ENCODE measurements at regions not wholly inside any gene's neighbourhood (a gene's known extent, or its start where the extent isn't known, plus 50 kb on each side); places are given as distances from the start of the nearest gene placed in this dataset.
"Not testable (repeated sequence)": the region's sequence is repeated elsewhere in the genome, so short reads cannot be mapped to it uniquely, and the experiment has no call there.

DNA sequence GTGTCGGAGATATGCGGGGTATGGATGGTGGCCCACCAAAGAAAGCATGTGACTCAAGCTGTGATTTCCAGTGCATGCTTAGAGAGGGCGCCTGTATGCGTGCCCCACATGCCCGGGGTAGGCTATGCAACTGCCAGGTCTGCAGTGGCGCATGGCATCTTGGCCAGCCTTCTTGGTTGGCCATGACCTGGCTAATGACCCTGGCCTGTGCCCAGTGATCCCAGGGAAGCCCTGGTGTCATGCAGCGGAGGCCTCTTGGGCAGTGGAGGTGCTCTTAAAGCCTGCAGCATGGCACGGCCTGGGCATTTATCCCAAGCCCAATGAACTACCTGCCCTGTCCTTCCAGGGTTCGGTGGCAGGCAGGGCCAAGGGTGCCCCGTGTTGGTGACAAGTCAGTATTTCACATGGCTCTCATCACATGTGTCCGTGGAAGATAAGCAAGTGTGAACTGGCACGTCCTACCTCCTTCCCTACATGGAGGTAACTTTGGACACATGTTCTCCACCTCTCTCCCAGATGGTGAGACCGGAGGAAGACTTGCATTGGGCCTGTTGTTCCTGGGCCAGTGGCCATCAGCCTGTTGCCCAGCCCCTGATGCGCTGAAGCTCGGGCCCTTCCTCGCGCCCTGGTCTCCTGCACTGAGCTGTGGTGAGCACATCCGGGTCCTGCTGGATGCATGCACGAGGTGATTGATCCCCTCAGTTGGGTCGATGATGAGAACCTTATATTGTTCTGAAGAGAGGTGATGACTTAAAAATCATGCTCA lies 192.0 kb downstream of the UBE3A start:
- TF ChIP-seq ARNT (IDR thresholded peaks at IDR 0.05) (no peak), NFRKB (IDR thresholded peaks at IDR 0.05) (no peak), ELF4 (IDR thresholded peaks at IDR 0.05) (no peak), ZNF384 (IDR thresholded peaks at IDR 0.05) (no peak), SP1 (IDR thresholded peaks at IDR 0.05) (no peak), FOXM1 (IDR thresholded peaks at IDR 0.05; ENCODE audit: borderline replicate concordance) (no peak), SUZ12 (IDR thresholded peaks at IDR 0.05) (no peak), FOXA1 (IDR thresholded peaks at IDR 0.05) (no peak), LEF1 (IDR thresholded peaks at IDR 0.05; ENCODE audit: borderline replicate concordance) (no peak), L3MBTL2 (conservative IDR thresholded peaks at IDR 0.05) (no peak), FOXK2 (IDR thresholded peaks at IDR 0.05) (no peak), TARDBP (IDR thresholded peaks at IDR 0.05) (no peak), CTBP1 (IDR thresholded peaks at IDR 0.05; ENCODE audit: borderline replicate concordance) (no peak), BHLHE40 (IDR thresholded peaks at IDR 0.05; ENCODE audit: borderline replicate concordance) (no peak), HDGF (IDR thresholded peaks at IDR 0.05; ENCODE audit: borderline replicate concordance) (no peak)
- TF ChIP-seq, protein P1, sequence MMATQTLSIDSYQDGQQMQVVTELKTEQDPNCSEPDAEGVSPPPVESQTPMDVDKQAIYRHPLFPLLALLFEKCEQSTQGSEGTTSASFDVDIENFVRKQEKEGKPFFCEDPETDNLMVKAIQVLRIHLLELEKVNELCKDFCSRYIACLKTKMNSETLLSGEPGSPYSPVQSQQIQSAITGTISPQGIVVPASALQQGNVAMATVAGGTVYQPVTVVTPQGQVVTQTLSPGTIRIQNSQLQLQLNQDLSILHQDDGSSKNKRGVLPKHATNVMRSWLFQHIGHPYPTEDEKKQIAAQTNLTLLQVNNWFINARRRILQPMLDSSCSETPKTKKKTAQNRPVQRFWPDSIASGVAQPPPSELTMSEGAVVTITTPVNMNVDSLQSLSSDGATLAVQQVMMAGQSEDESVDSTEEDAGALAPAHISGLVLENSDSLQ (IDR thresholded peaks at IDR 0.05), result no peak
- ChIA-PET POLR2A (no interaction called here), CTCF (no interaction called here)
- DNase-seq (ENCODE audit: extremely low spot score), result no peak

DNA sequence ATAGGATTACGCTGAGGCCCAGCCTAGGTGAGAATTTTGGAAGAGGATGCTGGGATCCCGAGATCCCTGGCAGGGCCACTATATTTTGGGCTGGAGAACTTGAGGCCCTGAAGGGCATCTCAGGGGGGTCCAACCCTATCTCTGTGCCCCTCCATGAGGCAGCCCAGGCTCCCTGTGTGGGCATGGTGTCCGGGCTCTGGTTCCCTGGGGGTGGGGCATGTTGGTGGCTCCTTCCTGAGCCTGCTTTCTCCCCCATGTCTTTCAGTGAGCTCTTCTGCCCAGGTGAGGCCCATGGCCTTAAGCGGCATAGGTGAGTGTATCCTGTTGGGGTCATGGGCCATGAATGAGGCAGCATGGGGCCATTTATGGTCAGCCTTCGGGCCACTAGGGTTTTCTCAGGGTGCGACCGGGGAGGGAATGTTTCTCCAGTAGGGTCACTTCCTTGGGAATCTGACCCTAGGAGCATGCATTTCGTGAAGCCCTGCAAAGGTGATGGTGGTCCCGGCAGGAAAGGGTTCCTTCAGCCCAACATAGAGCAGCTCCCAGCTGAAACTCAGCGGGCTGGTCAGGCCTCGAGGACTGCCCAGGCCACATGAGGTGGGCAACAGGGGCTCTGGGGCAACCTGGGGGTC lies 191.3 kb downstream of the UBE3A start:
- no peak for DNase-seq (ENCODE audit: extremely low spot score)
- ChIA-PET CTCF (no interaction called here), POLR2A (no interaction called here)
- TF ChIP-seq, protein P1 (IDR thresholded peaks at IDR 0.05), result no peak
- TF ChIP-seq NFRKB (IDR thresholded peaks at IDR 0.05) (no peak), L3MBTL2 (conservative IDR thresholded peaks at IDR 0.05) (no peak), FOXA1 (IDR thresholded peaks at IDR 0.05) (no peak), BHLHE40 (IDR thresholded peaks at IDR 0.05; ENCODE audit: borderline replicate concordance) (no peak), HDGF (IDR thresholded peaks at IDR 0.05; ENCODE audit: borderline replicate concordance) (no peak), ELF4 (IDR thresholded peaks at IDR 0.05) (no peak), FOXM1 (IDR thresholded peaks at IDR 0.05; ENCODE audit: borderline replicate concordance) (no peak), ARNT (IDR thresholded peaks at IDR 0.05) (no peak), TARDBP (IDR thresholded peaks at IDR 0.05) (no peak), ZNF384 (IDR thresholded peaks at IDR 0.05) (no peak), CTBP1 (IDR thresholded peaks at IDR 0.05; ENCODE audit: borderline replicate concordance) (no peak), SUZ12 (IDR thresholded peaks at IDR 0.05) (no peak)

DNA sequence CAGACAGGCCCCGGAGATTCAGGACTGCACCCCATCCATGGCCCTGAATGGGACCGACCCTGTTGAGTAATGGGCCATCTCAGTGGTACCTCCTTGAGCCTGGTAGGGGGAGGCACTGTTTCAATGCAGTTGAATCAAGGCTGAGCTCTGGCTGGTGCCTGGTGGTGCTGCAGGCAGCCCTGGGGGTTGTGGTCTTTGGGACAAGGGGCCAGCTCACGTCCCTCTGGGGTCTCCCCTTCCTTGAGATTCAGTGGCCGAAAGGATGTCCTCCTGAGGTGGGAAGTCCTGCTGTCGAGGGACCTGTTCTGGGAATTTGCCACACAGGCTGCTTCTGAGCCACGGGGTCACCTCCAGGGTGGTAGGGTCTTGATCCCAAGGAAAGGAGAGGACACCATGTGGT lies 190.7 kb downstream of the UBE3A start:
- POLR2A ChIA-PET, CTCF ChIA-PET: not testable (repeated sequence)

DNA sequence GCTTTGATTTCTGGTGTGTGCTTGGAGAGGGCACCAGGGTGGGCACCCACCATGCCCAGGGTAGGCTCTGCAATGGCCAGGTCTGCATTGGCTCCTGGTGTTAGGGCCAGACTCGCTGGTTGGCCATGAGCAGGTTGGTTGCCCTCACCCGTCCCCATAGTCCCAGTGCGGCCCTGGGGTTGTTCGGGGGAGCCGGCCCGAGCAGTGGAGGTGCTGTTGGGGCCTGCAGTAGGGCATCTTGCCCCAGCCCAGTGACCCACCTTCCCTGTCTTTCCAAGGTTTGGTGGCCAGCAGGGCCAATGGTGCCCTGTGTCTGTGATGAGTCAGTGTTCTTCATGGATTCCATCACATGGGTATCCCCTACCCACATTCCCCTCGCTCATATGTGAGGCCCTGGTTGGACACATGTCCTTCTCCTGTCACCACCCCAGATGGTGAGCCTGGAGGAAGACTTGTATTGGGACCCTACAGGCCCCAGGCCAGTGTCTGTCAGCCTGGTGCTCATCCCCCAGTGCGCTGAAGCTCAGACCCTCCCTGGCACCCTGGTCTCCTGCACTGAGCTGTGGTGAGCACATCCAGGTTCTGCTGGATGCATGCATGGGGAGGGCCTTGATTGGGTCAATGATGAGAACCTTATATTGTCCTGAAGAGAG lies 190.1 kb downstream of the UBE3A start:
- DNase-seq (ENCODE audit: extremely low spot score), result no peak
- CTCF ChIA-PET, result no interaction called here
- POLR2A ChIA-PET, result no interaction called here
- no peak for TF ChIP-seq FOXK2 (IDR thresholded peaks at IDR 0.05)
- TF ChIP-seq FOXA1 (IDR thresholded peaks at IDR 0.05), result no peak
- TF ChIP-seq, protein P1 (IDR thresholded peaks at IDR 0.05), result no peak
- no peak for TF ChIP-seq TARDBP (IDR thresholded peaks at IDR 0.05)
- TF ChIP-seq L3MBTL2 (conservative IDR thresholded peaks at IDR 0.05), result no peak
- no peak for TF ChIP-seq LEF1 (IDR thresholded peaks at IDR 0.05; ENCODE audit: borderline replicate concordance)
- TF ChIP-seq BHLHE40 (IDR thresholded peaks at IDR 0.05; ENCODE audit: borderline replicate concordance), result no peak
- TF ChIP-seq SP1 (IDR thresholded peaks at IDR 0.05), result no peak
- no peak for TF ChIP-seq NFRKB (IDR thresholded peaks at IDR 0.05)
- TF ChIP-seq ELF4 (IDR thresholded peaks at IDR 0.05), result no peak
- no peak for TF ChIP-seq SUZ12 (IDR thresholded peaks at IDR 0.05)
- no peak for TF ChIP-seq FOXM1 (IDR thresholded peaks at IDR 0.05; ENCODE audit: borderline replicate concordance)
- TF ChIP-seq ARNT (IDR thresholded peaks at IDR 0.05), result no peak
- no peak for TF ChIP-seq CTBP1 (IDR thresholded peaks at IDR 0.05; ENCODE audit: borderline replicate concordance)

More for the DNA sequence above, 190.7 kb downstream of the UBE3A start:
- DNase-seq (ENCODE audit: extremely low spot score), result not testable (repeated sequence)

DNA sequence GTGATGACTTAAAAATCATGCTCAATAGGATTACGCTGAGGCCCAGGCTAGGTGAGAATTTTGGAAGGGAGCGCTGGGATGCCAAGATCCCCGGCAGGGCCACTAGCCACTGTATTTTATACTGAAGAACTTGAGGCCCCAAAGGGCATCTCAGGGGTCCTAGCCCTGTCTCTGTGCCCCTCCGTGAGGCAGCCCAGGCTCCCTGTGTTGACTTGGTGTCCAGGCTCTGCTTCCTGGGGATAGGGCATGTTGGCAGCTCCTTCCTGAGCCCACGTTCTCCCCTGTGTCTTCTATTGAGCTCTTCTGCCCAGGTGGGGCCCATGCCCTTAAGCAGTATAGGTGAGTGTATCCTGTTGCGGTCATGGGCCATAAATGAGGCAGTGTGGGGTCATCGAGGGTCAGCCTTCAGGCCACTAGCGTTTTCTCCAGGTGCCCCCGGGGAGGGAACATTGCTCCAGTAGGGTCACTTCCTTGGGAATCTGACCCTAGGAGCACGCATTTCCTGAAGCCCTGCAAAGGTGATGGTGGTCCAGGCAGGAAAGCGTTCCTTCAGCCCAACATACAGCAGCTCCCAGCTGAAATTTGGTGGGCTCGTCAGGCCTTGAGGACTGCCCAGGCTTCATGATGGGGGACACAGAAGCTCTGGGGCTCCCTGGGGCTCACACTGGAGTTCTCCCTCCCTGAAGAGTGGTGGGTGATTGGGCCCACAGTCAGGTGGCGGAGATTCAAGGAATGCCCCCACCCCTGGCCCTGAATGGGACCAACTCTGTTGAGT lies 189.4 kb downstream of the UBE3A start:
- DNase-seq (ENCODE audit: extremely low spot score), result no peak
- TF ChIP-seq L3MBTL2 (conservative IDR thresholded peaks at IDR 0.05), result no peak
- ChIA-PET CTCF (no interaction called here), POLR2A (no interaction called here)
